HL-60 (cell line): ENCODE measurements at regions not wholly inside any gene's neighbourhood (a gene's known extent, or its start where the extent isn't known, plus 50 kb on each side); places are given as distances from the start of the nearest gene placed in this dataset.

ENCODE experiments used
- CTCF ChIP-seq: IDR thresholded peaks from one replicate; pipeline ENCODE4 v1.5.1; 2011; ENCODE audit warnings: low read length, control low read depth, inconsistent platforms; ENCODE audit not compliant: insufficient read depth
- POLR2AphosphoS5 ChIP-seq: IDR thresholded peaks from 2 replicates; pipeline ENCODE4 v1.6.1; 2012; ENCODE audit warnings: low read depth

GRCh38 chr2:54059986-54060385, 55.4 kb upstream of the ACYP2 start:
- TF ChIP-seq CTCF (no peak), POLR2AphosphoS5 (no peak)
